VCaP (cell line): ENCODE measurements at regions not wholly inside any gene's neighbourhood (a gene's known extent, or its start where the extent isn't known, plus 50 kb on each side); places are given as distances from the start of the nearest gene placed in this dataset.

Experiments
- H3K27ac ChIP-seq: fragments of 450-650 bp; 2 replicates; pipeline ENCODE4 v1.5.1; 2017
- TF ChIP-seq, protein P1 (sequence below): fragments of 450-650 bp; conservative IDR thresholded peaks from 2 replicates; pipeline ENCODE4 v1.5.1; 2017; ENCODE audit warnings: mild to moderate bottlenecking, moderate library complexity

GRCh38 chr11:37695283-37695682 is 1097.2 kb upstream of the RAG2 start:
- H3K27ac ChIP-seq, result no peak overlapping the region
- TF ChIP-seq, protein P1, sequence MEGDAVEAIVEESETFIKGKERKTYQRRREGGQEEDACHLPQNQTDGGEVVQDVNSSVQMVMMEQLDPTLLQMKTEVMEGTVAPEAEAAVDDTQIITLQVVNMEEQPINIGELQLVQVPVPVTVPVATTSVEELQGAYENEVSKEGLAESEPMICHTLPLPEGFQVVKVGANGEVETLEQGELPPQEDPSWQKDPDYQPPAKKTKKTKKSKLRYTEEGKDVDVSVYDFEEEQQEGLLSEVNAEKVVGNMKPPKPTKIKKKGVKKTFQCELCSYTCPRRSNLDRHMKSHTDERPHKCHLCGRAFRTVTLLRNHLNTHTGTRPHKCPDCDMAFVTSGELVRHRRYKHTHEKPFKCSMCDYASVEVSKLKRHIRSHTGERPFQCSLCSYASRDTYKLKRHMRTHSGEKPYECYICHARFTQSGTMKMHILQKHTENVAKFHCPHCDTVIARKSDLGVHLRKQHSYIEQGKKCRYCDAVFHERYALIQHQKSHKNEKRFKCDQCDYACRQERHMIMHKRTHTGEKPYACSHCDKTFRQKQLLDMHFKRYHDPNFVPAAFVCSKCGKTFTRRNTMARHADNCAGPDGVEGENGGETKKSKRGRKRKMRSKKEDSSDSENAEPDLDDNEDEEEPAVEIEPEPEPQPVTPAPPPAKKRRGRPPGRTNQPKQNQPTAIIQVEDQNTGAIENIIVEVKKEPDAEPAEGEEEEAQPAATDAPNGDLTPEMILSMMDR, result no peak

DNA sequence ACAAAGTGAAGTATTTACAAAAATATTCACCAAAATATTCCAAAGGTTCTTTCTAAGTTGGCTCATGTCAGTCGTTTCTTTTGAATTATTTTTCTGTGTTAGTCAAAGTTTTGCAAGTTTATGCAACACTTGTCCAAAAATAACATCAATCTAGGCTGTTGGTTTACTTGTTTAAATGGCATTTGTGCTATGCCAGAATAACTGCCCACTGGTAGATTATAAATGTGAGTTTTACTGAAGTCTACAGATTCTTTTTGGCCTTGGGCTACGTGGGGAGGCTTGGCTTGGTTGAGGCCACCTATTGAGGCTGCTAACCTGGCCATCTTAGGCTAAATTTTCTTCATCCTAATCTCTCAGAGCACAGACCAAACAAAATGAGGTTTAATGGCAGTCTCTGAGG is 1091.9 kb upstream of the RAG2 start:
- TF ChIP-seq, protein P1, result no peak
- H3K27ac ChIP-seq, result no peak overlapping the region

DNA sequence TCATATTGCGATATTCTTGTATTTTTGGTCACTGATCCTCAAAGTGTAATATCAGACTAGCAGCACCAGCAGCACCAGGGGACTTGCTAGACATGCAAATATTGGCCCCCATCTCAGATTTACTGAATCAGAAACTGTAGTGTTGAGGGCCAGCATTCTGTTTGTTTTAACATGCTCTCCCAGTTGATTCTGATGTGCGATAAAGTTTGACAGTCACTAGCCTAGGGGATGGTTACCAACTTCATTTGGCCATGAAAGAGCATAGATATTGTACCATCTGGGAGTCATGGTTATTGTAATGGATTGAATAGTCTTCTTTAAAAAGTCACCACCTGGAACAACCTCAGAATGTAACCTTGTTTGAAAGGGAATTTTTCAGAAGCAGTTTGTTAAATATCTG is 1090.4 kb upstream of the RAG2 start:
- H3K27ac ChIP-seq, result no peak overlapping the region
- TF ChIP-seq, protein P1, result no peak

DNA sequence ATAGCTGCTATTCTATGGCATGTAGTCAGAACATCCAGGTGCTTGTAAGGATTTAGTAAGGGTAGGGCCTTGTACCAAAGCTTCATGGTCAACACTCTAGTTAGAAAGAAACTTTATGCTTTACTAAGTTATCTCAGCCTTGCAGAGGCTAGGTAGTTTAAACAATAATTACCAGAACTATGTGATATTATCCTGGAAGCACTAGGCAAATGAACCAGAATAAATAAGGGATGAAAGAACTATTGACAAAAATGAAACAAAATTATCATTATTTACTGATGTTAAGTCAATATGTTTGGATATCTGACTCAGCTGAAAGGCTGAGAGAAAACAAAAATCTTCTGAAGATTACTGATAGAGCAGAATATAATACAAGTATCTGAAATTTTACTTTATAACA is 1089.1 kb upstream of the RAG2 start:
- TF ChIP-seq, protein P1, result no peak

DNA sequence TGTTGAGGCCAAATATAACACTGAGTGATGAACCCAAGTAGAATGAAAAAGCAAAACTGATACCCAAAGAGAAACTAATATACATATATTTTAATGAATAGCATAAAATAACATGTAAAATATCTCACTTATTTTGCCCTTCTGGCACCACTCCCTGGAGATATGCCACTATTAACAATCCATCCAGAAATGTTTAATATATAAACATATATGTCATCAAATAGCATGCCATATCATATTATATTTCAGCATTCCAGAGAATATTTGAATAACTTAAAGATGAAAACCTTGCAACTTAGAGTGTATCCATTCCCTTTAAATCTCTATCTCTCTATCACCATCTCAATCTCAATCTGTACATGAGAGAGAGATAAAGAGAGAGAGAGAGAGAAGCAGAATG is 1073.3 kb upstream of the RAG2 start:
- TF ChIP-seq, protein P1, result no peak
- no peak overlapping the region for H3K27ac ChIP-seq

More for the DNA sequence above, 1089.1 kb upstream of the RAG2 start:
- no peak overlapping the region for H3K27ac ChIP-seq

- TF ChIP-seq, protein P1, result no peak
- H3K27ac ChIP-seq, result no peak overlapping the region
These were observed 1068.9 kb upstream of the RAG2 start for GRCh38 chr11:37666960-37667359.

DNA sequence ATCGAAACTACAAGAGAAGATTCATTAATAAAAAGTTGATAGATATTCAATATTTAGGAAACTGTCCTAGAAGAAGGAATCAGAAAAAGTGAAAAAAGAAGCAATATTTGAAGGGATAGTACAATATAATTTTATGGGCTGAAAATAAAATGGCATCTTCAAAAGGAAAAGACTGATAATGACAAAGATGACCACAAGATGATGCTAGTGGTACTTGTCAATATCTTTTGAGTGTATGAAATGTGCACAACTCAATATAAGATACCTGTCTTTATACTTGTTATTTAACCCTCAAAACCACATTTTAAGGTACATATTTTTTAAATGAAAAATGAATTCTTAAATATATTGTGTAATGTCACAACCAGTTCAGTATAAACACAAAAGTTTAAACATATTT is 1059.6 kb upstream of the RAG2 start:
- TF ChIP-seq, protein P1, result peak; percentile 71
- no peak overlapping the region for H3K27ac ChIP-seq

- TF ChIP-seq, protein P1, result no peak
- H3K27ac ChIP-seq, result no peak overlapping the region
These were observed 1049.7 kb upstream of the RAG2 start for GRCh38 chr11:37647767-37648166.
